Activated T-cell treated with anti-CD3 and anti-CD28 coated beads for 24 hours (primary cell): ENCODE measurements at regions not wholly inside any gene's neighbourhood (a gene's known extent, or its start where the extent isn't known, plus 50 kb on each side); places are given as distances from the start of the nearest gene placed in this dataset.
"Not testable (repeated sequence)": the region's sequence is repeated elsewhere in the genome, so short reads cannot be mapped to it uniquely, and the experiment has no call there.

Experiments
- DNase-seq: peaks from one replicate; pipeline ENCODE4 v3.0.0-alpha.2; 2020; ENCODE audit warnings: low read depth

DNA sequence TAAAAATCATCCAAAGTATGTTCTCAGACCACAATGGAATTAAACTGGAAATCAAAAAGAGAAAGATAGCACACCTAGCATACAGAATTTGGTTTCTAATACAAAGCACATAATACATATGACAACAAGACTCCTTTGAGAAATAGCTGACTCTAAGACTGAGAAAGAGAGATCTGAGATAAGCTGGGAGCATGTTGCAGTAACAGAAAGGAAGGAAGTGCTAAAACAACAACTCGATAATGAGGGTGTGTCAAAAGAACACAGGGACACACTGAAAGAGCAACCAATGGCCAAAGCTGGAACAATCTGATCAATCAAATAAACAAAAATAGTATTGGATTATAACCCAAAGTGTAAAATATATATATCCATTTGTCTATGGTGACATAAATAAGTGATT, 586.6 kb downstream of the C4orf33 start:
- DNase-seq: no peak

DNA sequence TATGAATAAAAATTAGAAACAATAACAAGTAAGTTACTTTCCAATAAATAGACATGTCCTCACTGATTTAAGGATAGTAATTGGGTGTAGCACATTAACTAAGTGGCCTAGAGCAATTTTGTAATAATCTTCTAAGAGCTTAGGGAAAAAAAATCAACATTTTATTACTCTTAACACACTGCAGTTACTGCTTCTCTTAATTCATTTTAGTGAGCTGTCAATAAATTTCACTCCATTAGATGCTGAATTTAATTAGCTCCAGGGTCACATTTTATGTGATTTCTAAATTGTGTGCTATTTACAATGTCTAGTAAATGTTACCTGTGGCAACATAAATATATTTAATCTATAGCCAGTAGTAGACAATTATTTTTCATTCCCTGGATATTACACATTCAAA, 612.0 kb downstream of the C4orf33 start:
- no peak for DNase-seq

DNA sequence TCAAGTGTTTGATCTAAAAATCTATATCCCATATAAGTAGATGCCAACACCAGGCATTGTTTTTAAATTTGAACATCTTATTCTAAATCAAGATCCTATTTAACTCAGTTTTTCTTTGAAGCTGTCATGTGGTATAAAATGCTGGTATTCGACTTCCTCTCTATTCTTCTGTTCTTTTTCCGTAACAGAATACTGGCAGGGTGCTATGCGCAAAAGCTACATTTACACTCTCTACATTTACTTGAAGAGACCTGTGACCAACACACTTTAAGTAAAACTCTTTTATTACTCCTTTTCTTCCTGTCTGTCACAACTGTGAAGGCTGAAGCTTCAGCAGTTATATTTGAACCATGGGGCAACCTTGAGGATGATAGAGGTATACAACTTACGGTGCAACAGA, 612.8 kb downstream of the C4orf33 start:
- no peak for DNase-seq

DNA sequence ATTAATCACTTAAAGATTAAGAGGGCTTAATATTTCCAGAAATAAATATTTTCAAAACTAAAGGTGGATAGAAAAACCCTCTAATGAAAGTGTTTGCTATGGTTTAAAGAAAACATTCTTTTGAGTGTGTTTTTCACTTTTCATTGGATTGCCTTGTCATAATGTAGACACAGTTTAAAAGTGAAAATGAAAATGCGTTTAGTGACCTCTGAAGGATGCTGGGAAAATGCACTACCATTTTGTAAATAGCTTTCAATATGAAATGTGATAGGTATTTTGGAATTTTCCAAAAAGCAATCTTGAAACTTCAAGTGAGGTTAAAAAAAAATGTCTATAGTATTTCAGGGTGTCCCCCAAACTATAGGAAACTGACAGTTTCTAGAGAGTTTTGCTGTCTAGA, 642.2 kb downstream of the C4orf33 start:
- DNase-seq: no peak

DNA sequence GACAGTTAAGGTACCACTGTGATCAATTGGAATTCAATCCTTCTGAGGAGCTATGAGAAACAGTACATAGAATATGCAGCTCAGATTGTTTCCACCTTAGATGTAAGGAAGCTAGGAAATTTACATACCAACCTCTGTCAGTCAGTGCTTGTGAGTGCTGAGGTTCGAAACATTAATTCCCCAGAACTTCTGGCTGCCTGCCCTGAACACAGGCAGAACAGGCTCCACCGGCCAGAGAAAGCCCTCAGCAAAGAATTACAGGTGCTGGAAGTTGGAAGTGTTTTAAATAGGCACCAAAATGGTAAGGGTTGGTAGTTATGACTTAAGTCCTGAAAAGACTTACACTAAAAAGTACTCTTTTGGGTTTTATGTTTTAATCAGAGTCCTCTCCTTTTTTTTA, 651.8 kb downstream of the C4orf33 start:
- no peak for DNase-seq

DNA sequence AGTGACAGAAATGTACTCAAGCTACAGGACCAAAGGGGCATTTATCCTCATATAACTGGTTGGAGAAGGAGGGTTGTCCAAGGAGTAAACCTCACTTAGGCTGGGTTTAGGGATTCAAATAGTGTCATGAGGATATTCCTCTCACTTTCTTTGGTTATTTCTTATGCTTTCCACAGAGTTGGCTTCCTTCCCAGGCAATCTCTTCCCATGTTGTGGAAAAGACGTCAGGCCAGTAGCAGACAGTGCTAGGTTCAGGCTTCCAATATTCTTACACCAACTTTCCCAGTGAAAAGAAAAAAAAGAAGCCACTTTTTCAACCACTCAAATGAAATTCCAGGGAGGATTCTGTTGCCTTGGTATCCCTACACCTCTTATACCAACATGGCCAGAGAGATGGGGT, 653.0 kb downstream of the C4orf33 start:
- no peak for DNase-seq

DNA sequence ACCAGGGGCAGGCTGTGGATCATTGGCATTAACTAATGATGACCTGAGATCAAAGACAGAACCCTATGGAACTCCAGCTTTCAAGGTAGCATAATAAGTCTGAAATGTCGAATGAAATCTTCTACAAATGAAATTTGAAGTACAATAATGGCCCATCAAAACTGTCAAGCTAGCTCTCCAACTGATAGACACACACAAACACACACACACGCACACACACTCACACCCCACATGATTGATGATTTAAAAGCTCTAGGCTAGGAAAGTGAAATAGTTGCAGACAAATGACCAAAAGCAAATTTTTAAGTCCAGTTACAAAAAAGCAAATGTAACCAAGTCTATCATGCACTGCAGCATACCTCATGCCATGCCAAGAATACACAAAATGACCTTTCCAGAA, 655.7 kb downstream of the C4orf33 start:
- no peak for DNase-seq

DNA sequence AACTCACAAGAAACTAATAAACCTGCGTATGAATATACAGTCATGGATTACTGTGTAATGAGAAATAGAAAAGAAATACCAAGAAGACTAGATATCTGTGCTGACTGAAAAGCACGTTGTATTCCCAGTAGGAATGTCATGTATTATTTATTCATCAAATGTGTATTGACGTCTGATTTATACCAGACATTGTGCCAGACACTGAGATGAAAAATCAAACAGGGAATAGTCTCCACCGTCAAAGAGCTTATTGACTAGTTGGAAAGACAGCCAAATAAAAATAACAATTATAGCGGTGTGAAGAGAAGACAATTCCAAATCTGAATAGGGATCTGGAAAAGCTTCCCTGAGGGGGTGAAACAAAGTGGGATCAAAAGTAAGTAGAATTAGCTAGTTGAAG, 687.6 kb downstream of the C4orf33 start:
- no peak for DNase-seq

DNA sequence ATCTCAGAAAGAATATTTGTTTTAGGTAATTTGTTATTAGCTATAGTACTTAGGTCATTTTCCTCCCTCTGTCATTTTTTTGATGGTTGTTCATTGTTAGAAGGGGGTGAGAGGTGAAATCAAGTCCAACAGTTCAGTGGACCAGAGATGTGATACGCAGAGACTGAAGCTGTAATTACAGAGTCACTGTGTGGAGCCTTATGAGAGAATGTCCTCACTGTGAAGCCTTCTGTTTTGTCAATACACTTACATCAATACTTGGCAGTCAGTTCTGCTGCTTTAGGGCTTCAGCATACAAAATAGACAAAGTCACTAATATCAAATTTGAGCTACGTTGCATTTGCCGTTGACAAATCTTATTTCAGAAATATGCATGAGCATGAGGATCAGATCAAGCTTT, 692.5 kb downstream of the C4orf33 start:
- DNase-seq: no peak

DNA sequence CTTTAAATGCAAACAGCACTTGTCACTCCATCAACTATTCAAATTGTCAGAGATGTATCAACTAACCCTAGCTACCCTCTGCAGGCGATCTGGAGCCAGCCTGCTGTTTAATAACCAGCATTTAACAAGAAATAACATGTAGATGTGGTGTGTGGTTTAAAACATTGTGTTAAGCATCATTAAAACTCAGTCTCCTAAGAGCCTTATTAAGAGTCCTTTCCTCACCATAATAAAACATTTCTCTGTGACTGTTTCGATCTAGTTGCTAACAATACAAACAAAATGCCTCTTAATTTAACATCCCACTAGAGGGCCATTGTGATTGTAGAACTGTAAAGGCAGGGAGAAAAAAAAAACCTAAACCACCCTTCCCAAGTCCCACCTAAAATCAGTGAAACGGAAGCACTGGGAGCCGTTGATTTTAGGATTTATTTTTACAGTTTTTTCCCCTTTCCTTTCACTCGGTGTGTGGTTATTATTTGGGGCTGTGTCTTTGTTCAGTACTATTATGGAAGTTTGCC, 708.6 kb downstream of the C4orf33 start:
- no peak for DNase-seq

DNA sequence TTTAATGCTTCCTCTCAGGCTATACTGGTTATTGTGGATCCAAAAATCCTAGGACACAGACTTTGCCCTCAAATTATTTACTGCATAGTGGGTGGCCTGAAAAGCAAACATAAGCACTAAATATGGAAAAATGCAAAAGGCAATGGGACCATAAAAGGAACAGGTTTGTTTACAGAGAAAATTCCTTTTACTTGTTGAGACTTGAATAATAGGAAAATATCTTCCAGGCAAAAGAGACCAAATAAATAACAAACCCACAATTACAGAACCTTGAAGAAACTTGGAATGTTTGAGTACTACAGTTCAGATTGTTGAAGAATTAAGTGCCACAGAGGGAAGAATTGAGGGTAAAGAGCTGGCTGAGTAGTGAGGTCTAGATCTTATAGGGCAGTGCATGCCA, 711.0 kb downstream of the C4orf33 start:
- no peak for DNase-seq

DNA sequence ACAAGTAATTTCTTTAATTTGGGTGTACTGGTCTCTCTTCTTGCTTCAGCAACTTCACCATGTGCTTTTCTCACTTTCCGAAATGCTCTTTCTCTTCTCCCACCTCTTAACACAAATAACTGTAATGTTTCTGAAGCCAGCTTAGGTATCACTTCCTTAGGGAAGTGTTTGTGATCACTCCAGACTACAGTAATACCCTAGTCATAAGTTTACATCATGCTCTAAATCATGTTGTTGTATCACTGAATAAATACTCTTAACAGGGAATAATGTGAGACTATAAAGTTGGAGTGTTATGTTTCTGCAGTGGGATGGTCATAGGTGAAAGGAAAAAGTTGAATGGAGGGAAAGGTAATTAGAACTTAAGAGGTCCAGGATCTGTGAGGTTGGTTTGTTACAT, 712.3 kb downstream of the C4orf33 start:
- no peak for DNase-seq

DNA sequence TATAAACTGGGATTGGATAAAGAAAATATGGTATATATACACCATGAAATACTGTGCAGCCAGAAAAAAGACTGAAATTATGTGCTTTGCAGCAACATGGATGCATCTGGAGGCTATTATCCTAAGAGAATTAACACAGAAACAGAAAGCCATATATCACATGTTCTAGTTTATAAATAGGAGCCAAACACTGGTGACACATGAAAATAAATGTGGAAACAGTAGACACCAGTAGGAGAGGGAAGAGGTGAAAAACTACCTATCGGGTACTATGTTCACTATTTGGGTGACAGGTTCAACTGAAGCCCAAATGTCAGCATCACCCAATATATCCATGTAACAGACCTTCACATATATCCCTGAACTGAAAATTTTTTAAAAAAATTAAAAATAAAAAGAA, 725.1 kb downstream of the C4orf33 start:
- no peak for DNase-seq

DNA sequence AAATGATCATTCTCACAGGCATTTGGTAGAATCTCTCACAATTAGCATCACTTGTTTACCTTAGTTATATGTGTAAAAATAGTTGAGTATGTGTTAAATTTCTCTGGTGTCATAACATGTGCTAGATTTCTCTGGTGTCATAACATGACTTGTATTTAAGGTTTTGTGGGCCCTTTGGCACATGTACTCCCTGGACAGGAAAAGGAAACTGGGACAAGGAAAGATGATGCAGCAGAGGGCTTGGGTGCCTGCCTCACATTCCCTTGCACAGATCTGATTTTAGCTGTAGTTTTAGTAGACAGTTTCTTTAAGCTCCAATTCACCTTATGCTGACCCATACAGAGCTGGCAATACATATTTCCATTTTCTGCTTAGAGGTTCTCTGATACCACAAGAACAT, 726.0 kb downstream of the C4orf33 start:
- DNase-seq: no peak

DNA sequence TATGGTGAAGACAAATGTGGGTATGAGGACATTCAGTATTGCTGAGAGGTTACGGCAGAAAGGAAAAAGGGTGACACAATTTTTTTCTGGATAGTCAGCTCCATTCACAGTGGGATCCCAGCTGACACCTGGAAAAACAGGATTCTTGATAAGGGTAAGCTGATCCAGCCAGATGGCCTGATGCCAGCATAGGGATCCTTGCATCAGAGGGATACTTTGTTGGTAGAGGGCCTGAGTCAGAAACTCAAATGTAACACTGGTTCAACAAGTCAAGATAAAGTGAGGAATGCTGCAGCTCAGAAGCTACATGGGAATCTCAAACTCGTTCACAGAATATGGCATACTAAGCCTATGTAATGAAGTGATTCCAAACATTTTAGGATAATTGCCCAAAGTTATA, 726.7 kb downstream of the C4orf33 start:
- DNase-seq: no peak

DNA sequence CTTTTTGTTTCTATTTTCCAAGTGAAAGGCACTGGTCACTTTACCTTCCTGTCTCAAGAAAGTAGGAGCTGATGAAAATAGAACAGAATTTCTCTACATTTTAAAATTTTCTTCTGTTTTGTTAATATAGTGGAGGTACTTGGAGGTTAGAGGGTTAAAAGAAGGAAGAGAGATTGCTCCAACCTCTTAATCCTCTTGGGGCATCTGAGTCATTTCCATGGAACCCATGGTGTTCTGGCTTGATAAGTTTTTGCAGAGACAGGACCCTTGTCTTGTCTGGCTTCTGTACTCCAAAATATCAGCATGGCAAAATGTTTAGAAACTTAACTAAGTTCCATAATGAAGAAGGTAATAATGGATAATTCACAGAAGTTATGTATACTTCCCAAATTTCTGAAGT, 727.2 kb downstream of the C4orf33 start:
- no peak for DNase-seq

DNA sequence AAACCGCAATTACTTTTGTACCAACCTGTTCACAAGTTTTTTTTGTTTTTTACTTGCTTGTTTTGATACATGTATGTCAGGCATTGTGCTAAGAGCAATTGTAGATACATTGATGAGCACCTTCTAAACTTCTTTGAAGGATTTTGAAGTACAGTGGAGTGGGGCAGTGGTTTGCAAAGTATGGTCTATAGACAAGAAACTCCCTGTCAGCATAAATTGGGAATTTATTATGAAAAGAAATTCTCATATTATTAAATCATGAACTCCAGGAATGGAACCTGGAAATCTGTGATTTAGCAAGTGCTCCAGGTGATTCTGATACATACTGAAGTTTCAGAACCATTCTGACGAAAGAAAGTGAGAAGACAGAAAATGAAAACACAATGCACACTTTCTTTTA, 733.4 kb downstream of the C4orf33 start:
- DNase-seq: no peak

DNA sequence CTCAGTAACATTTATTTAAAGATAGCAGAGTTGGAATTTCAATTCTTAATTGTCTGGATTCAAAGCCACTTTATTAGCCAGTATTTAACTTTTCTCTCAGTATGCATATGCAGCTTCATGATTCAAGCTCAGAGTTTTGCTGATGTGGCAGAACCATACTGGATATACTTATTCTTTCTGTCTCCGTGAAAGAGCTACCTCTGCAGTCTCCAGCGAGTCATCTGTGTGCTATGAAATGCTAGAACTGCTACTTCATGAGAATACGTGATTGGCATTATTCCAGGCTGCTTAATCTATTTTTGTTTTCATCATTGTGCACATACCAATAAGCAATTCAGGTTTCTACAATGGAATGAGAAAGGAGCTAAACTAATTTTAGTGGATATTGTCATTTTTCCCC, 743.7 kb downstream of the C4orf33 start:
- DNase-seq: no peak

DNA sequence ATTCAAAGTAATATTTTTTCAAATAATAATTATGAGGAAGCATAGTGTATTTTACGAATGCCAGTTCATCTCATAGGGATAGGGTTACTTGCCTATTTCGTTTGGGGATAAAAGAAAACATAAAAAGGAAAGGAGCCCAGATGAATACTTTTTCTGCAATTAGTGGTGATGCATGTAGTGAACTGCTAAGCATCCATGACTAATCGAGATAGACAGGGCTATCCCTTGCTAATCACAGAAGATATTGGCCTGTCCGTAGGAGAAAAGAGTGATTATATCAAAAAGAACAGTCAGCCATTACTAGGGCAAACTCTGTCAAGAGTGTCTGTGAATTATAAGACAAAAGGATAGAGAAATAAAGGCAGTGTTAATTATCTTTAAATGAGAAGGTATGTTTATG, 746.1 kb downstream of the C4orf33 start:
- no peak for DNase-seq

DNA sequence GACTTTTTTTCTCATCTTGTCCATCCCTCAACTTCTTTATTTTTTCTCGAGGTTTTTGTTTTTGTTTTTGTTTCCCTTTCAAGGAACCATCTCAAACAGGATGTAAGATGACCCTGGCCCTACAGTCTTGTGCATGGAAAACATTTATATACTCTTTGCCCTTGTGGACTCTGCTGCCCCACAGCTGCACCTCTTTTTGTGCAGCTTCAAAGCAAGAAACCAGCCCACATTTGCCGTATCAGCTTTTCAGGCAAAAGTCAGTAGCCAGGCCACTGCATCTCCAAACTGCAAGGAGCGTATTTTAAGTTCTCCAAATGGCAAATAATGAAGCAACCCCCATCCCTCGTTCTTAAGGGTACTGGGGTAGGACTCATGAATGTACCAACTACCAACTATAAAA, 756.5 kb downstream of the C4orf33 start:
- DNase-seq: no peak

DNA sequence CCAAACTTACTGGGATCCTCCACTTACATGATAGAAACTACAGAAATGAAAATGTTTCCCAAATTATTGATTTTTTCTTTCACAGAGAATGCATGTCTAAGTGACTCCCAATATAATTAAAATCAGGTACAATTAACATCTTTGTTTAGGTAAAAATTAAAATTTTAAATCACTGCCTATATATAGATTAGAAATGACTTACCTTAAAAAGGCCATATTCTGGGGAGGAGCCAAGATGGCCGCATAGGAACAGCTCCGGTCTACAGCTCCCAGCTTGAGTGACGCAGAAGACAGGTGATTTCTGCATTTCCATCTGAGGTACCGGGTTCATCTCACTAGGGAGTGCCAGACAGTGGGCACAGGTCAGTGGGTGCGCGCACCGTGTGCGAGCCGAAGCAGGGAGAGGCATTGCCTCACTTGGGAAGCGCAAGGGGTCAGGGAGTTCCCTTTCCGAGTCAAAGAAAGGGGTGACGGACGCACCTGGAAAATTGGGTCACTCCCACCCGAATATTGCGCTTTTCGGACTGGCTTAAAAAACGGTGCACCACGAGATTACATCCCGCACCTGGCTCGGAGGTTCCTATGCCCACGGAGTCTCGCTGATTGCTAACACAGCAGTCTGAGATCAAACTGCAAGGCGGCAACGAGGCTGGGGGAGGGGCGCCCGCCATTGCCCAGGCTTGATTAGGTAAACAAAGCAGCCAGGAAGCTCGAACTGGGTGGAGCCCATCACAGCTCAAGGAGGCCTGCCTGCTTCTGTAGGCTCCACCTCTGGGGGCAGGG, 757.9 kb downstream of the C4orf33 start:
- DNase-seq: not testable (repeated sequence)

DNA sequence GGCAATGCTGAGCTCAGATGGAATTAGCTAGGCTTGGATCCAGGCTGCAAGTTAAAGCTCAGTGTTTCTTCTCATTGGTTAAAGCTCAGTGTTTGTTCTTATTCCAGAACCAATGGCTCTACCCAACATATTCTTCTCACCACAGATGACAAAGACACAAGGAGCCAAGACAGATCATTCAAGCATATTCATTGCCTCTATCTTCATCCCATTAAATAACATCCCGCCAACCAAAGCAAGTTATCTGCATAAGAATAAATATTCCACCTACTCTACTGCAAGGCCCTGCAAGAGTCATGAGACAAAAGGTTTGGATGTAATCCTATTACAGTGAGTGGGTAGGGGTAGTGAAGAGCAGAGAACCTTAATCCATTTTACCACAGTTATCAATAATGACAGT, 766.5 kb downstream of the C4orf33 start:
- DNase-seq: no peak

DNA sequence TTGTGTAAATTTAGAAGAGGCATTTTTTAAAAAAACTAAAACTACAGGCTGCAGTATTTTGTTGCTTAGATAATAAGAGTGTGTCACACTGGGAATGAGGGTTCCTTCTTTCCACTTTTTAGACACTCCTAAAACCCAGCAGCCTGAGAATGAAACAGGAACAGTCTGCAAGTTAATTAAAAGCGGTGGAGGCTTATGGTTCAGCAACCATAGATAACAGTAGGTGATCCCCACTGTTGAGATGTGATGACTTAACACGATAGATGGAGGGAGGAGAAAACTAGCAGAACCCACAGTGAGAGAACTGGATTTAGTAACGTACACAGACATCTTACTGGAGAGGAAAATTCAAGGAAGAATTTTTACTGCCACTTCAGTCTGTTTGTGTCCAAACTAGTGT, 767.3 kb downstream of the C4orf33 start:
- no peak for DNase-seq

DNA sequence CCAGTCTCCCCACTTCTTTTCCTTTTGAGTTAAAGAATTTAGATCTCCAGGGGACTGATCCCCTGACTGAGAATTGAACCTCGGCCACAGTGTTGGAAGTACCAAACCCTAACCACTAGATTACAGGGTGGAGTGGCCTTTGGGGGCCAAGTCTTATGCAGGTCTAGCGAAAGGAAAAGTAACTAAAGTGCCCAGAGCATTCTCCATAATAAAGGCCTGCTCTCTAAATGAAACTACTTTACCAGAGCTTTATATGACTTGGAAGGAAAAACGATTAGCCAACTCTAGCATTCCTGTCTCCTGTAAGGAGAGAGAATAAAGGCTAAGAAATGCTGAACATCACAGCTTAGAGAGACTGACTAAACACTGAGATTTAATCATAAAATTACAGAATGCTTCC, 788.0 kb downstream of the C4orf33 start:
- DNase-seq: no peak
